COLO829 (cell line): ENCODE measurements at regions not wholly inside any gene's neighbourhood (a gene's known extent, or its start where the extent isn't known, plus 50 kb on each side); places are given as distances from the start of the nearest gene placed in this dataset.

Experiments used
- DNase-seq: peaks from one replicate; pipeline ENCODE4 v3.0.0; 2012; ENCODE audit warnings: low spot score

DNA sequence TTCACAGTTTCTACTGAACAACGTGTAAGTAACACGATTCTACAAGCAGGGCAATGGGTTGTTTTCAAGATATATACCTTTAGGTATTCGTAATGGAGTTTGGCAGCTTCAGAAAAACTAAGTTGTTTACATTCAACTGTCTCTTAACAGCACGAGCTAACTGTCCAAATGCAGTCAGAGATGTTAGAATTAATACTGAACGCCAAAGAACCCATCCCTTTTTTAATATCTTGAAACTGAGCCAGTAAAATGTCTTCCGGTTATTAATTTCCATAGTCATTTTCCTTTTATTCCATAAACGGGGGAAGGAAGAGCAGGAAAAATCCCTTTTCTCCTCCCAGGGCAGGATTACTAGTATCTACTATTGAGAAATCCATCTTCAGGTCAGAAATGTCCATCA, 129.0 kb upstream of the THBS1 start:
- DNase-seq, result no peak

GRCh38 chr15:39453620-39454019, 127.3 kb upstream of the THBS1 start:
- DNase-seq, result no peak

DNA sequence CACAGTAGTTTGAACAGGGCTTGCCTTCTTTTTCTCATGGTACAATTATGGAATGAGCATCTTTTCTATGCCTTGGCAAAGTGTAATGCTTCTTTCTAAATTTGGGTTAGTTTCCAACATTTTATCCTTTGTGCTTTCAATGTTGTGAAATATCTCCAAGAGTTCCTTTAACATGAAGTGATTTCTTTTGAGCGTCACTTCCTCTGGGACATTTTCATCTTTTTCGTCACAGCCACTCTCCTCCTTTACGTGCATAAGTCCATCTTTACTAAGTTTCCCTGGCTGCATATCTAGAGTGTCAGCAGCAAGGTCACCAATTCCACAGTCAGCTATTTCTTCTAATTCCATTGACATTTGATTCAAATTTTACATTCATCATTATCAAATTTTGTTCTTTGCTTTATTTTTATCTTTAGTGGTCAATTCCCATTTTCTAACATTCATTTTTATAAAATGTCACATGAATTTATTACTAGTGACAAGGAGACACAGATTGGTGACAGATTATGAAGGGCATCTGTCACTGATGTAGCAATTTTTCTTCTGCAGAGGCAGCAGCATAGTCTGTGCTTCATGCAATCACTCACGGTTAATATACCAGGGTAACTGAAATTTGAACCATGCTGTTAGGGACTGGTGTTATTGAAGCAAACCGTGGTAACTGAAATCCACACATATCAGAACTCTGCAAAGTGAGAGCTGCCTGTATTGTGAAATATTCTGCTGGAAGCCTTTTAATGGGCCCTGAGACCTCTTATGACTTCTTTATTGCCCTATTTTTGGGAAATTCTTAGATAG, 126.5 kb upstream of the THBS1 start:
- no peak for DNase-seq

GRCh38 chr15:39455471-39455991, 125.3 kb upstream of the THBS1 start:
- peak; percentile 14 for DNase-seq

GRCh38 chr15:39456159-39456558, 124.7 kb upstream of the THBS1 start:
- DNase-seq, result no peak

GRCh38 chr15:39456582-39457330, 124.1 kb upstream of the THBS1 start:
- DNase-seq, result no peak

DNA sequence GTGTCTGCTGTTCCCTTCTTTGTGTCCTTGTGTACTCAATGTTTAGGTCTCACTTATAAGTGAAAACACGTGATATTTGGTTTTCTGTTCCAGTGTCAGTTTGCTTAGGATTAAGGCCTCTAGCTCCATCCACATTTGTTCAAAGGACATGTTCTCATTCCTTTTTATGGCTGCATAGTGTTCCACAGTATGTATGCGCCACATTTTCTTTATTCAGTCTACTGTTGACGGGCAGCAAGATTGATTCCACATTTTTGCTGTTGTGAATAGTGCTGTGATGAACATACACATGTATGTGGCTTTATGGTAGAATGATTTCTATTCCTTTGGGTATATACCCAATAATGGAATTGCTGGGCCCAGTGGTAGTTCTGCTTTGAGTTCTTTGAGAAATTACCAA, 122.7 kb upstream of the THBS1 start:
- no peak for DNase-seq

- no peak for DNase-seq
Observed at GRCh38 chr15:39459548-39459947, 121.3 kb upstream of the THBS1 start.

- DNase-seq, result no peak
Observed at GRCh38 chr15:39460748-39461147, 120.1 kb upstream of the THBS1 start.

GRCh38 chr15:39461536-39462130, 119.2 kb upstream of the THBS1 start:
- no peak for DNase-seq

DNA sequence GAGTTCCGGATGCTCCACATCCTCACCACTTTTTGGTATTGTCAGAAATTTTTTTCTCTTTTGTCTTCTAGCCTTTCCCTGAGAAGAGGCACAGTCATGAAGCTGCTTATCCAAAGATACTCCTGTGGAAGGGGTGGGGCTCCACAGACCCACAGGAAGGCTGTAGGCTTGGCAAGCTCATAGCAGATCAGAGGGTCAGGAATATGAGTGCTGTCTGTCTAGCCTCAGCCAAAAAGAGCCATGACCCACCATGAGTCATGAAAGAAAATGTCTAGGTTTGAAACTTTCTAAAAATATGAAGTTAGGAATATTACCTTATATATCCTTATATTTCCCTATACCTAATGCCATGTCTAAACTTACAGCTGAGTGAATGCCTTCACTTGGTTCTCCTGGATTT, 118.2 kb upstream of the THBS1 start:
- DNase-seq, result no peak

GRCh38 chr15:39465843-39466749, 114.8 kb upstream of the THBS1 start:
- DNase-seq, result no peak

- DNase-seq, result no peak
Observed at GRCh38 chr15:39466750-39467105, 114.2 kb upstream of the THBS1 start.

- no peak for DNase-seq
Observed at GRCh38 chr15:39468331-39468730, 112.5 kb upstream of the THBS1 start.

- DNase-seq, result no peak
Observed at GRCh38 chr15:39468828-39469227, 112.1 kb upstream of the THBS1 start.

DNA sequence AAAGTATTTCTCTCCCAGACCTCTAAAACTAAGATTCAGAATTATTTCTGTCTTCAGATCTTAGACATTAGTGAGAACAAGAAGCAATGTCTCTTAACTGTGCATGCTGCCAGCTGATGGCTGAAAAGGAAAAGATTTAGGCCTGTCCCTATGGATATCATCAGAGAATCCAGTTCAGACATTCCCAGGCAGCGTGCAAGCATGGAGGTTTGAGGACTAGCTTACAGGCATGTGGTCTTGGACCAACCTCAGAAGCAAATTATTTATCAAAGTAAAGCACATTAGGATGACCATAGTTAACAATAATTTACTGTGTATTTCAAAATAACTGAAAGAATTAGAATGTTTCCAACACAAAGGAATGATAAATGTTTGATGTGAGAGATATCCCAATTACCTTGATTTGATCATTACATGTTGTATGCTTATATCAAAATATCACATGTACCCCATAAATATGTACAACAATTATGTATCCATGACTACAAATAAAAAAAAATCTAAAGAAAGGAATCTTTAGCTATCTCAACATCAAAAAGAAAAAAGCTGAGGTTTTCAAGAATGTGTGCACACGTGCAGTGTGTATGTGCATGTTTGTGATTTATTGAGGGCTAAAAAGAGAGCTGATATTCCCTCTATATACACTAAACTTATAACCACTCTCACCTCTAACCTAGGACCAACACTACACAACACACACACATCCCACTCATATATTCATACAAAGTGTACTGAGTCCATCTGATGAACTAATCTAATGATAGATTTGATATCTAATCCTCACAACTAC, 108.9 kb upstream of the THBS1 start:
- no peak for DNase-seq

DNA sequence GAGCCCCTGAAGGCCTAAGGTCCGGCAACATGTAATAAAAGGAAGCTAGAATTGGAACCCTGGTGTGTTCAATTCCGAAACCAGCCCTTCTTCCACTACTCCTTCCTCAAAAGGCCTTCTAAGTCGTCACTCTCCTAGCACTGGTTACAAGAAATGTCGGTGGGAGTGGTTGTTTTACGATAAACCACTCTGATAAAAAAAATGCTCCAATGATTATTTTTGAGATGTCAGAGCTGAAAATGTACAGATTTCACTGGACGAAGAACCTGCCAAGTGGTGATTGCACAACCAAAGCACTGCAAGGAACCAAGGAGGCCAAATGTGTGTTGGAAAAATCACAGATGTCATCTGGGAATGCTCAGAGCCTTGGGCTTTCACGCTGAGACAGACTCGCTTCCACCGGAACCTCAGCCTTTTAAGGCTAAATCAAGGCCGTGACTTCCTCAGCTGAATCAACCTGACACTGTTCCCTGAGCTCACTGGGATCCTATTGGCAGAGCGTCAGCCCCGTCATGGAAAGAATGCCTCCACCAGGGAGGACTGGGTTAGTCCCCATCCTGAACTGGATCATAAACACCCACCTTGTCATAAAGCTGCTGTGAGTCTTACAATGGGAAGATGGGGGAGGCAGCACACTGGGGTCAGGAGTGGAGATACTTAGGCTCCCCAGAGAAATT, 108.1 kb upstream of the THBS1 start:
- DNase-seq, result no peak

DNA sequence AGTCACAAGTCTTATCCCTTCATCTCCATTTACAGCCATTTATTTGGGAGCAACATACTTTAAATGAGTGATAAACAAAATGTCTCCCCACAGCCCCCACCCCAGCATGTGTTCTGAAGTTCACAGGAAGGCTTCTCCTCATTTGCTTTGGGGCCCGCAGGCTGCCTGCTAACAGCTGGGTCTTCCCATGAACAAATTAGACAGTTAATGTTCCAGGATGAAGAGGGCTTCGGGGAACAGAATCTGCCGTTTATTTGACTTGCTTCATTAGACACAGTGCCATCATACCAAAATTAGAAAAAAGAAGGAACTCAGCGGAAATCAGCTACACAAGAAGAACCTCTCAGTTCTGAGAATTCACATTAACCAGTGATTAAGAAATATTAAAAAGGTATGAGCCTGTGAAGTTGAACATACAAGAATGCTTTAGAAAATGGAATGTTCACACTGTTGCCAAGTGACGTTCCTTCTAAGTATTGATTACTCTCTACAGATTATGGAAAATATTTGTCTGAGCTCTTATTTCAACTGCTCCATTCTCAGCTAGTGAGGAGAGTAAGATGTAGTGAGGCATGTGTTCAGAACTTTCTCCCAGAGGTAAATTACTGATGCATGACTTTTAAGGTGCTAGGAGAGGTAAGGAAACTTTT, 107.5 kb upstream of the THBS1 start:
- no peak for DNase-seq

DNA sequence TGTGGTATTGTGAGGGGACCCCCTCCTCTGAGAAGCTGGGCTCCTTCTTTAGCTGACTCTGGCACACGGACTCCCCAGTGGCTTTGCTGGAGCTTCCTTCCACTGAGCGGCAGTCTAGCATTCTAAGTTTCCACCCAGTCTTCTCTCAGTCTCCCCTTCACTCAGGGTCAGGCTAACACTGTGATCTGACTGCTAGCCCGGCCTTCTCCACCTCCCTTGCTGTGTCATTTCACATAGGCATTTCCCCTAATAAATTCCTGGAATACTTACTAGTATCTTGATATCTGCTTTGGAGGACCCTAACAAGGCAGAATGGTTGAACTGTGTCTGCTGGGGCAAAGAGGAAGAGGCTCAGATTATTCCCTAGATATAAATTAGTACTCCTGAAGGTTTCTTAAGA, 106.2 kb upstream of the THBS1 start:
- no peak for DNase-seq

DNA sequence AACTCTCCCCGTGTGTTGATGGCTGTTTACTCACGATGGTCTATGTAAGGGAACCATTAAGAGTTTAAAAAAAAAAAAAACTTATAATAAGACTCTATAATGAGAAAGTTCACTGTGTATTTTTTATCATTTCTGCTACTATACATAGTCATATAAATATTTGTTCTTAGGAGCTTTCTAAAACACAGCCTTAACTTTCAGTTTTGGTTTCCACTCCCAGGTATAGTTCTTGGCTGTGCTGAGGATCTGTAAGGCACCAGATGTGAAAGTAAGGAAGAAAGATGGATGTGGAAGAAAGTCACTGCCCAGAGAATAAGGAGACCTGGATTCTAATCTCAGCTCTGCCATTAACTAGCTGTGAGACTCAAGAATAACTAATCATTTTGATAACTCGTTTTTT, 101.9 kb upstream of the THBS1 start:
- no peak for DNase-seq
